Left colon (tissue), 2 donors: ENCODE measurements at regions not wholly inside any gene's neighbourhood (a gene's known extent, or its start where the extent isn't known, plus 50 kb on each side); places are given as distances from the start of the nearest gene placed in this dataset.

Experiments
- ATAC-seq: fragments of 200-7000 bp; cut with Tn5 transposase; one replicate; pipeline ENCODE4 v1.9.1; 2020; ENCODE audit warnings: mild to moderate bottlenecking, moderate library complexity
- DNase-seq, 2 donors: peaks; one replicate each; pipeline ENCODE4 v3.0.0-alpha.2; 2020
- intact Hi-C, 2 donors: fragments of 100-400 bp; cut with DNase I in 1 of 2; cut with micrococcal nuclease in 1 of 2; formaldehyde crosslinking; loops; one replicate each; pipeline versions ENCODE4 v1.11.2 to v1.14.0; 2022; cut with DNase I, micrococcal nuclease
- donor health status: DM: no; HTN: no; CAD: no.
- donor health status: DM: yes; HTN: yes; CAD: no.

GRCh38 chr6:146865756-146866379 is 267.1 kb downstream of the ADGB start:
- ATAC-seq (no peak), DNase-seq (no peak)
- intact Hi-C loops = no loop called here

- intact Hi-C loops = no loop called here
- ATAC-seq (no peak), DNase-seq (no peak)
These were observed 268.1 kb downstream of the ADGB start for GRCh38 chr6:146866731-146867414.

- no peak for DNase-seq
- no peak for ATAC-seq
- intact Hi-C loops = no loop called here
These were observed 270.0 kb downstream of the ADGB start for GRCh38 chr6:146868671-146869209.

GRCh38 chr6:146870760-146871159 is 272.0 kb downstream of the ADGB start:
- intact Hi-C loops = no loop called here
- no peak for ATAC-seq
- DNase-seq = no peak

GRCh38 chr6:146871611-146872425 is 273.0 kb downstream of the ADGB start:
- ATAC-seq (peak; percentile 76), DNase-seq (no peak)
- intact Hi-C loops = no loop called here

- DNase-seq = no peak
- intact Hi-C loops = no loop called here
- ATAC-seq = no peak
These were observed 273.6 kb downstream of the ADGB start for GRCh38 chr6:146872426-146872785.

GRCh38 chr6:146874278-146875018 is 275.7 kb downstream of the ADGB start:
- ATAC-seq = no peak

GRCh38 chr6:146875927-146876270 is 277.1 kb downstream of the ADGB start:
- ATAC-seq = no peak

More at GRCh38 chr6:146874278-146875018, 275.7 kb downstream of the ADGB start:
- DNase-seq = no peak
- intact Hi-C loops = no loop called here

GRCh38 chr6:146876271-146877151 is 277.7 kb downstream of the ADGB start:
- intact Hi-C loops = no loop called here
- DNase-seq (no peak), ATAC-seq (no peak)

More at GRCh38 chr6:146875927-146876270, 277.1 kb downstream of the ADGB start:
- intact Hi-C loops = no loop called here
- DNase-seq = no peak

- peak in 1 of 2 donors; percentile 35 for DNase-seq
These were observed 279.6 kb downstream of the ADGB start for GRCh38 chr6:146878168-146878951.

GRCh38 chr6:146878952-146879340 is 280.2 kb downstream of the ADGB start:
- DNase-seq = no peak
- intact Hi-C loops = no loop called here
- ATAC-seq = no peak

More at GRCh38 chr6:146878168-146878951, 279.6 kb downstream of the ADGB start:
- peak; percentile 90 for ATAC-seq
- intact Hi-C loops = no loop called here

GRCh38 chr6:146879406-146880117 is 280.8 kb downstream of the ADGB start:
- no peak for ATAC-seq
- intact Hi-C loops = no loop called here
- DNase-seq = no peak

- DNase-seq (no peak), ATAC-seq (peak; percentile 23)
- intact Hi-C loops = no loop called here
These were observed 282.7 kb downstream of the ADGB start for GRCh38 chr6:146881228-146882181.

- intact Hi-C loops = no loop called here
- DNase-seq = peak; percentile 21 to 36
- ATAC-seq = peak; percentile 57
These were observed 285.1 kb downstream of the ADGB start for GRCh38 chr6:146883640-146884531.

GRCh38 chr6:146884728-146885127 is 286.0 kb downstream of the ADGB start:
- DNase-seq (no peak), ATAC-seq (peak; percentile 88)
- intact Hi-C loops = no loop called here
